IMR-90 (cell line): ENCODE measurements at regions not wholly inside any gene's neighbourhood (a gene's known extent, or its start where the extent isn't known, plus 50 kb on each side); places are given as distances from the start of the nearest gene placed in this dataset.

Experiments used
- ATAC-seq: fragments of 200-7000 bp; cut with Tn5 transposase; 2 replicates; pipeline ENCODE4 v1.9.1; 2020; ENCODE audit warnings: low read depth, mild to moderate bottlenecking, moderate library complexity
- BruUV-seq: library from RNA; stranded (reverse); fragments of 400-500 nt; replicated peaks from 2 replicates; lab custom pipeline; 2021; lab: Mats Ljungman, UMichigan
- CTCF ChIA-PET: fragments of 300-600 bp; formaldehyde crosslinking; extraction: SDS; loops from one replicate; lab custom pipeline; 2021; ENCODE audit warnings: antibody characterized with exemption; lab: Yijun Ruan, JAX
- POLR2A ChIA-PET: fragments of 300-600 bp; sonication (Branson Sonifier 250); formaldehyde crosslinking; loops from one replicate; lab custom pipeline; 2022; ENCODE audit warnings: antibody characterized with exemption; ENCODE audit not compliant: unreplicated experiment; lab: Charles Lee
- DNase-seq: peaks from one replicate; pipeline ENCODE4 v3.0.0; 2013
- H2AFZ ChIP-seq: replicated peaks from 2 replicates; pipeline ENCODE3; 2013; ENCODE audit warnings: low read length, mild to moderate bottlenecking; ENCODE audit not compliant: poor library complexity
- H2AK5ac ChIP-seq: 2 replicates; pipeline ENCODE4 v1.6.1; 2013; ENCODE audit warnings: low read depth, low read length, inconsistent platforms
- H2AK9ac ChIP-seq: replicated peaks from 2 replicates; pipeline ENCODE3; 2013; ENCODE audit warnings: mild to moderate bottlenecking, low read depth, low read length, moderate library complexity; ENCODE audit not compliant: poor library complexity
- H2BK120ac ChIP-seq: 2 replicates; pipeline ENCODE4 v1.6.1; 2013; ENCODE audit warnings: low read depth, low read length, inconsistent platforms
- H2BK15ac ChIP-seq: 3 replicates; pipeline ENCODE4 v1.6.1; 2013; ENCODE audit warnings: low read depth, low read length, inconsistent platforms
- H2BK20ac ChIP-seq: 2 replicates; pipeline ENCODE4 v1.6.1; 2013; ENCODE audit warnings: low read depth, mild to moderate bottlenecking, inconsistent platforms, low read length, moderate library complexity
- H2BK5ac ChIP-seq: 2 replicates; pipeline ENCODE4 v1.6.1; 2013; ENCODE audit warnings: mild to moderate bottlenecking, low read depth, low read length, inconsistent platforms; ENCODE audit not compliant: poor library complexity, severe bottlenecking
- H3K14ac ChIP-seq: replicated peaks from 2 replicates; pipeline ENCODE4 v1.6.1; 2013; ENCODE audit warnings: low read depth, low read length, inconsistent platforms
- H3K18ac ChIP-seq: 2 replicates; pipeline ENCODE4 v1.6.1; 2013; ENCODE audit warnings: low read depth, low read length, control low read depth
- H3K23ac ChIP-seq: 2 replicates; pipeline ENCODE4 v1.6.1; 2013; ENCODE audit warnings: low read depth, low read length, inconsistent platforms
- H3K27ac ChIP-seq: 2 replicates; pipeline ENCODE4 v1.5.1; 2013; ENCODE audit warnings: mild to moderate bottlenecking, control low read depth, low read length; ENCODE audit not compliant: insufficient read depth
- H3K27me3 ChIP-seq: 2 replicates; pipeline ENCODE4 v1.6.1; 2013; ENCODE audit warnings: low read length; ENCODE audit not compliant: control insufficient read depth, insufficient read depth
- H3K36me3 ChIP-seq: 2 replicates; pipeline ENCODE4 v1.6.1; 2013; ENCODE audit warnings: low read length, mixed read lengths; ENCODE audit not compliant: control insufficient read depth, insufficient read depth
- H3K4ac ChIP-seq: 2 replicates; pipeline ENCODE4 v1.6.1; 2013; ENCODE audit warnings: low read depth, low read length, inconsistent platforms
- H3K4me1 ChIP-seq: 2 replicates; pipeline ENCODE4 v1.6.1; 2013; ENCODE audit warnings: low read length, mixed read lengths; ENCODE audit not compliant: control insufficient read depth, insufficient read depth
- H3K4me2 ChIP-seq: 2 replicates; pipeline ENCODE4 v1.6.1; 2013; ENCODE audit warnings: low read depth, mild to moderate bottlenecking, control low read depth, low read length, moderate library complexity
- H3K4me3 ChIP-seq: 2 replicates; pipeline ENCODE4 v1.5.1; 2013; ENCODE audit warnings: low read depth, mild to moderate bottlenecking, control low read depth, low read length, moderate library complexity; ENCODE audit not compliant: insufficient read depth
- H3K56ac ChIP-seq: 2 replicates; pipeline ENCODE4 v1.6.1; 2013; ENCODE audit warnings: low read length, inconsistent platforms; ENCODE audit not compliant: insufficient read depth; ENCODE audit errors: extremely low read depth
- H3K79me1 ChIP-seq, 2 experiments: 2 replicates each; pipeline ENCODE4 v1.6.1; 2013; ENCODE audit warnings: low read length in 2 of 2, inconsistent platforms in 1 of 2, low read depth in 1 of 2
- H3K9ac ChIP-seq: 2 replicates; pipeline ENCODE4 v1.6.1; 2013; ENCODE audit warnings: low read depth, low read length, control low read depth
- H3K9me1 ChIP-seq: 2 replicates; pipeline ENCODE4 v1.6.1; 2013; ENCODE audit warnings: low read length, inconsistent platforms; ENCODE audit not compliant: insufficient read depth
- H3K9me3 ChIP-seq: 2 replicates; pipeline ENCODE4 v1.6.1; 2013; ENCODE audit warnings: low read length; ENCODE audit not compliant: control insufficient read depth, insufficient read depth
- H4K20me1 ChIP-seq: 2 replicates; pipeline ENCODE4 v1.6.1; 2013; ENCODE audit warnings: low read length, inconsistent platforms; ENCODE audit not compliant: insufficient read depth
- H4K5ac ChIP-seq: 2 replicates; pipeline ENCODE4 v1.6.1; 2013; ENCODE audit warnings: mild to moderate bottlenecking, low read depth, low read length, control low read depth
- H4K8ac ChIP-seq, 2 experiments: 2 replicates each; pipeline ENCODE4 v1.6.1; 2013; ENCODE audit warnings: low read depth in 2 of 2, low read length in 2 of 2, control low read depth in 1 of 2, inconsistent platforms in 1 of 2
- H4K91ac ChIP-seq: 2 replicates; pipeline ENCODE4 v1.6.1; 2013; ENCODE audit warnings: low read depth, low read length, inconsistent platforms; ENCODE audit not compliant: insufficient read depth
- CEBPB ChIP-seq: IDR thresholded peaks from 2 replicates; pipeline ENCODE4 v1.6.1; 2012; ENCODE audit warnings: low read depth, low read length, improper control_type of control experiment
- ELK1 ChIP-seq: fragments of 150-350 bp; IDR thresholded peaks from 2 replicates; pipeline ENCODE4 v1.6.1; 2016; ENCODE audit warnings: low read depth, mild to moderate bottlenecking, low read length, moderate library complexity, borderline replicate concordance
- FOS ChIP-seq: fragments of 150-350 bp; IDR thresholded peaks from 2 replicates; pipeline ENCODE4 v1.6.1; 2016; ENCODE audit warnings: low read depth, low read length
- MAZ ChIP-seq: IDR thresholded peaks from 2 replicates; pipeline ENCODE4 v1.6.1; 2012; ENCODE audit warnings: low read depth, mild to moderate bottlenecking, low read length, improper control_type of control experiment, moderate library complexity, borderline replicate concordance
- SMC3 ChIP-seq: fragments of 150-350 bp; IDR thresholded peaks from 2 replicates; pipeline ENCODE4 v1.6.1; 2016; ENCODE audit warnings: low read depth, mild to moderate bottlenecking, antibody characterized with exemption, low read length, moderate library complexity
- WGBS, 2 experiments: methylation state at CpG; one replicate each; pipeline versions ENCODE4 v1.1.5 to v1.1.7; 2013; ENCODE audit warnings: missing lambda C conversion rate in 2 of 2; ENCODE audit not compliant: insufficient read length in 1 of 2; ENCODE audit errors: extremely low coverage in 2 of 2; 5-methylcytosine and 5-hydroxymethylcytosine counted together
- dilution Hi-C: fragments of 300-500 bp; cut with HindIII; formaldehyde crosslinking; loops from one replicate; pipeline ENCODE4 v1.14.3; 2018; ENCODE audit warnings: low sequenced_read_pairs; ENCODE audit not compliant: unreplicated experiment
- in situ Hi-C: fragments of 300-500 bp; cut with MboI; formaldehyde crosslinking; loops from 3 replicates; pipeline ENCODE4 v1.14.3; 2019; ENCODE audit warnings: low sequenced_read_pairs, inconsistent platforms, mixed read lengths
- intact Hi-C: fragments of 100-400 bp; cut with micrococcal nuclease; formaldehyde crosslinking; loops from 2 replicates; pipeline ENCODE4 v1.10.0; 2022

GRCh38 chr5:29905626-29906353 is 1287.7 kb upstream of the CDH6 start:
- peaks cover 6% of the 10 kb centered on the region; the same call in 1 of the 2 replicates for H3K9me3 ChIP-seq
- dilution Hi-C loops (no loop called here), intact Hi-C loops (no loop called here), in situ Hi-C loops (no loop called here)
- no peak overlapping the region for H2BK15ac ChIP-seq
- no peaks in the 10 kb centered on the region for H3K9me1 ChIP-seq
- no peak overlapping the region for H3K14ac ChIP-seq
- CTCF ChIA-PET = no interaction called here
- H2AFZ ChIP-seq = no peak overlapping the region
- H3K23ac ChIP-seq = no peak overlapping the region
- H3K36me3 ChIP-seq = no peaks in the 10 kb centered on the region
- H3K4me3 ChIP-seq = no peak overlapping the region
- no peak overlapping the region for H2BK20ac ChIP-seq
- no peak overlapping the region for H3K4ac ChIP-seq
- H2AK9ac ChIP-seq = no peak overlapping the region
- no peak for ATAC-seq
- no peak overlapping the region for H4K8ac ChIP-seq
- no peak overlapping the region for H3K4me2 ChIP-seq
- no peak overlapping the region for H2BK120ac ChIP-seq
- no peak overlapping the region for H3K9ac ChIP-seq
- no peak overlapping the region for H2AK5ac ChIP-seq
- no peak for TF ChIP-seq FOS
- TF ChIP-seq ELK1 = no peak
- TF ChIP-seq SMC3 = no peak
- TF ChIP-seq MAZ = no peak
- no peak for TF ChIP-seq CEBPB
- no peak overlapping the region for H4K91ac ChIP-seq
- no peaks in the 10 kb centered on the region for H3K27me3 ChIP-seq
- H4K5ac ChIP-seq = no peak overlapping the region
- H3K18ac ChIP-seq = no peak overlapping the region
- H3K27ac ChIP-seq = no peak overlapping the region
- DNase-seq = no peak
- BruUV-seq = no TSS peak
- POLR2A ChIA-PET = no interaction called here
- WGBS, 2 experiments = no CpG with 5 or more reads among the region's 15 CpGs
- no peaks in the 10 kb centered on the region for H4K20me1 ChIP-seq
- no peak overlapping the region for H3K56ac ChIP-seq
- H3K4me1 ChIP-seq = no peaks in the 10 kb centered on the region
- H2BK5ac ChIP-seq = no peak overlapping the region
- no peaks in the 10 kb centered on the region for H3K79me1 ChIP-seq
